G401 (cell line): ENCODE measurements at regions not wholly inside any gene's neighbourhood (a gene's known extent, or its start where the extent isn't known, plus 50 kb on each side); places are given as distances from the start of the nearest gene placed in this dataset.

Experiments used
- DNase-seq: peaks from one replicate; pipeline ENCODE4 v3.0.0-alpha.2; 2015; ENCODE audit warnings: low spot score
- in situ Hi-C: cut with HindIII; loops from 2 replicates; pipeline ENCODE4 v1.10.0; 2016; ENCODE audit warnings: low sequenced_read_pairs, mixed read lengths

DNA sequence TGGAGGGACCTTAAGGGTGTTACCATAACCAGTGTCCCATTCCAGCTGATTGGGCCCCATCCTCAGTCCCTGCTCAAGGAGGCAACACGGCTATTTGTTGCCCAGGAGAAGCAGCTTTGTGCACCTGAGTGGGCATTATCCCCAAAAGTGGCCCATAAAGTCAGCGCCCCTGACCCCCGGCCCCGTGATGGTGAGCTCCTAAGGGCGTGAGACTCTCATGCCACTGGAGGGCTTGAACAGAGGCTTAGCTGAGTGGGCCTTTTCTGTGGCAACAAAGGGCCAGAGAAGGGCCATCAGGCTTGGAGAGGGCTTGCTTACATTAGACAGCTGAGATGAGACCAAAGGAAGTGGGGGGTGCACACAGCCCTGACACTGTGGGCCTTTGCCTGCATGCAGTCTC, 99.2 kb upstream of the RAB6C start:
- DNase-seq = no peak

DNA sequence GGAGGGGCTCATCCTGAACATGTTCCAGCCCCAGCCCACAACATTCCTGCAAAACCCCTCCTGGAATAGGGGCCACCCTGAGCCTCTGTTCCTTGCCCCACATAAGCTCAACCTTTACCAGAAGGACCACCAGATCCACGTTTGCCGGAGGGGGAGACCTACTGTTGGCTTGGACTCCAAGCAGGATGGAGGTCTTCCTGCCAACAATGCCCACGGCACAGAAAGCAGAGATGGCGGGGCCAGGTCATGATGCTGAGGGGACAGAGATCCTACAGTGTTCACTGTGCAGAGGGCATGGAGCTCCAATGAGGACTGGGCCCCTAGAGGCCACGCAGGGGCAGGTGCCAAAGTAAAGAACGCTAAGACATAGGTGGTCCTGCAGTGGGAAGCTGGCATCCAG, 98.5 kb upstream of the RAB6C start:
- no peak for DNase-seq
- in situ Hi-C loops = no loop called here

More for the DNA sequence above, 99.2 kb upstream of the RAB6C start:
- in situ Hi-C loops = no loop called here

DNA sequence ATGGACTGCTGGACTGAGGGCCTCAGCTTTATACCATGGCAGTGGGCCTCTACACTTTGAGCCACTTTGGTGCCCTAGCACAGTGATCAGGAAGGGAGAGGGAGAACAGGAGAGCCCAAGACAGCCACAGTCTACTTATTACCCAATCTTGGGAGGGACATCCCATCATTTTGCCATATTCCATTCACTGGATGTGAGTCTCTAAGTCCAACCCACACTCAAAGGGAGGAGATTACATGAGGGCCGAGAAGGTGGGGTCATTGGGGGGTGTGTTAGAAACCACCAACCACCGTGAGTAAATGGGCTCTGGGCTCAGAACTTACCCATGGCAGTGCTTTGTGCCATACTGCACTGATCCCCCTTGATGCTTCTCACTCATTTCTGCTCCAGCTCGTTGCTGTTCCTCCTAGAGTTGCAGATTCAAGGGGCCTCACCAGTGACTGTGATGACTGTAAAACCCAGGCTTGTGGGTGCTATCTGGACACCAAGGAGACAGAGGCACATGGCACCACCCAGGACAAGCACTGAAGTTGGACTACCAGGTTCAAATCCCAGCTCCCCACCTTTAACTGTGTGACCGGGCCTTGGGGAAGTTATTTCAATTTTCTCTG, 97.6 kb upstream of the RAB6C start:
- DNase-seq = no peak
- in situ Hi-C loops = no loop called here

DNA sequence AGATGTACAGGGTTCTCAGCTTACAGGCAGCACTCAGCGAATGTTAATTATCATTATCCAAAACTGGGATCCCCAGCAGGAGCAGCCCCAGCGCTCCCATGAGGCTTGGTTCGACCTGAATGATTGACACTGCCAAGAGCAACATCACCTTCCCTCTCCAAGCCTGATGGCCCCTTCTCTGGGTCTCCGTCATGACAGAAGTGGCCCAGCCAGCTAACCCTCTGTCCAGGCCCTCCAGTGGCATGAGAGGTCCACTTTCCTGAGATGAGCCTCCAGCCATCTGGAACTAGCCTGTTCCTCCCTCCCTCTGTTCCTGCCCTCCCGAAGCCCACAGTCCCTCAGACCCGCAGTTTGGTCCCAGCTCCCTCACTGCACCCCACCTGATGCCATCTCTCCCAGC, 97.0 kb upstream of the RAB6C start:
- in situ Hi-C loops = no loop called here
- no peak for DNase-seq

DNA sequence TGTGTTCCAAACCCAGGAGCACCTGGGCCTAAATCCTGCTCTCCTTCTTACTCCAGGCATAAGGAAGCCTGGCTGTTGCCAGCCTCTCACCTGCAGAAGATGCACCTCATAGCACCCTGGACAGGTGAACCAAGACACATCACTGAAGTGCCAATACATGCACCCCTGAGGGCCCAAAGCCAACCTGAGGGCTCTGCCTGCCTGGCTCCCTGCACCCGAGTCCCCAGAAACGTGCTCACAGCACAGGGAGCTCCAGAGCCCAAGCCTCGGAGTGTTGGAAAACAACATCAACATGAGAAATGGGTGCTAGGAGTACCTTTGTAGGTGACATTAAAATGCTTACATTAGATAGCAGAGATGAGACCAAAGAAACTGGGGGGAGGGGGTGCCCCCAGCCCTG, 96.3 kb upstream of the RAB6C start:
- DNase-seq = no peak
- in situ Hi-C loops = no loop called here

DNA sequence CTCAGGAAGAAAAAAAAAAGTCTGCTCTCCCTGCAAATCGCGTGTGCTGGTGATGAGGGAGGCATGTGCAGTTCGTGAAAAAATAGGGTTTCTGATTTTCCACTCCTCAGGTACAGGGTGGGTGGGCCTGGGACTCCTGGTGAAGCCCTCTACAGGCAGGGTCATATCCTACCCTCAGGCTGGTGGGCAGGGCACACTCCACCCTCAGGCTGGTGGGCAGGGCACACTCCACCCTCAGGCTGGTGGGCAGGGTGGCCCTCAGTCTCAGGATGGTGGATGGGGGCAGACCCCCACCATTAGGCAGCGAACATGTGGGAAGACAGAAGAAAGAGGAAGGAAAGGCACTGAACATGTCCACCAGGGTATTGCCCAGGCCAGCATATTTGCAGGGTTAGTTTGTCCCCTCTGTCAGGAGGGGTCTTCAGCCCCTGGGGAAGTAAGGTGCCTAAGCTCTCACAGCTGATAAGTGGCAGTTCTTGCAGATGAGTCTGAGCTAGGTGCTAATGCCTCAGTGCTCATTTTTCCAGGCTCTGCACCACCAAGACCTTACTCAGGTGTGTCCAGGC, 95.2 kb upstream of the RAB6C start:
- in situ Hi-C loops = no loop called here
- no peak for DNase-seq

DNA sequence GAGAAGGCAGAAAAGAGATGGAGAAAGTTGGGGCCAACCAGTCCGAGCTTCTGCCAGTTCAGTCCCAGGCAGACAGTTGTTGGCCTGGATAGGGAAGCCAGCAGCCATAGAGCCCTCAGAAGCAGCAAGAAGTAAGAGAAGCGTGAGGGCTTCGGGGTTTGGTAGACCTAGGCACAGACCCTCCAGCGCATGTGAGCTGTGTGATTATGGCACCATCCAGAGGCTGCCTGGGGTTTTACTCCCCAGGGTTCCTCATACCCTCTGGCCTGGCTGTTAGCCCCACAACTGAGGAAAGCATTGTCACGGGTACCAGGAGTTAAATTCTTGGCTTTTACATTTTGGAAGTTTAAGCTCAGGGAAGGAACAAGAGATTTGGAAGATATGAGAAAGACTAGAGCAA, 93.7 kb upstream of the RAB6C start:
- in situ Hi-C loops = no loop called here
- DNase-seq = no peak

DNA sequence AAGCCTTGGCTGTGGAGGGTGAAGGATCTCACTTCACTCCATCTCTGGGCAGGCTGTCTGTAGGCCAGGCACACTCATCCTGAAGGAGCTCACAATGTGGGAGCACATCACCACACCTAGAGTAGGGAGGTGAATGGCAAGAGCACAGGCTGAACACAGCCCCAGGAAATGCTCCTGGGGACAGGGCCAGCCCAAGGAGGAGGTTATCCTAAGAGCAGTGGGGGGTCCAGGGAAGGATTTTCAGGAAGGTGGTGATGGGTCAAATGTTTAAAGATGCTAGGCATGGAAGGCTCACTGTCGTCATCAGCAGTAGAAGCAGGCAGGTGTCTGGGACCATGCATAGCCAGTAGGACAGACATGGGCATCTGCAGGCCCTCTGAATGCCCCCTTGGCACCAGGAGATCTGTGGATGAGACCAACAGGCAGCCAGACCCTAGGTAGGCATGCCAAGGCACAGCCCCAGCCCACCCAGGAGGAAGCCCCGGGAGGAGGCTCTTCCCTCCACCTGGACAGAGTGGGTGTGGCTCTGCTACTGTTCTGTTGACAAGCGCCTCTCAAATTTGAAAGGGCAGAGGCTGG, 91.7 kb upstream of the RAB6C start:
- in situ Hi-C loops = no loop called here
- no peak for DNase-seq

DNA sequence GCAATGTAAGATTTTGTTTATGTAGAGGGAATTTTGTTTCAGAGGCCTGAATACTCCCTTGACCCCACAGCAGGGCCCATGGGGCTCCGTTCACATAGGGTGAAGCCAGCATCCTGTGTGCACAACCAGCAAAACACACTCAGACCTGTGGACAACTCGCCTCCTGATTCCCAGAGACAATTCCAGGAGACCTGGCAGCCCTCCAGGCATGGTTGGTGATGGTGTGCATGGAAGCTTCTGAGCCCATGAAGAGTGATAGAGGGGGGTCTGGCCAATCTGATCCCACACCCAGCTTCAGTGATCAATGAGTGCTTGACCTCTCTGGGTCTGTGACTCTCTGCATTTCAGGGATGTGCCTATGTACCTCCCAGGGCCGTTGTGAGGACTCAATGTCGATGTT, 91.0 kb upstream of the RAB6C start:
- in situ Hi-C loops = no loop called here
- DNase-seq = no peak

DNA sequence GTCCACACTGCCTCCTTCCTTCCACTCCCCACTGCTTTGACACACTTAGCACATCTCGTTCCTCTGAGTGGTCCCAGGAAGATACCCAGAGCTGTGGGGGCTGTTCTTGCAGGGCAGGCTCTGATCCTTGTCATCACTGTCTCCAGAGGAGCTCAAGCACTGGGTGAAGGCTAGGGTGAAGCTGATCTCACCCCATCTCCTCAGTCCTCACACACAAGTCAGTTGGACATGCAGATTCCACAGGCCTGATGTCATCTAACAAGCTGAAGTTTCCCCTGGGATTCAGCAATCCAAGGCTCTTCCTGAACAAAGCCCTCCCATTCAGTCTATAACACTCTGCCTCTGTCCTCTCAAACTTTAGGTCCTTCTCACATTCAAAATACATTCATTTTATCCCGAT, 90.6 kb upstream of the RAB6C start:
- DNase-seq = no peak
- in situ Hi-C loops = no loop called here

DNA sequence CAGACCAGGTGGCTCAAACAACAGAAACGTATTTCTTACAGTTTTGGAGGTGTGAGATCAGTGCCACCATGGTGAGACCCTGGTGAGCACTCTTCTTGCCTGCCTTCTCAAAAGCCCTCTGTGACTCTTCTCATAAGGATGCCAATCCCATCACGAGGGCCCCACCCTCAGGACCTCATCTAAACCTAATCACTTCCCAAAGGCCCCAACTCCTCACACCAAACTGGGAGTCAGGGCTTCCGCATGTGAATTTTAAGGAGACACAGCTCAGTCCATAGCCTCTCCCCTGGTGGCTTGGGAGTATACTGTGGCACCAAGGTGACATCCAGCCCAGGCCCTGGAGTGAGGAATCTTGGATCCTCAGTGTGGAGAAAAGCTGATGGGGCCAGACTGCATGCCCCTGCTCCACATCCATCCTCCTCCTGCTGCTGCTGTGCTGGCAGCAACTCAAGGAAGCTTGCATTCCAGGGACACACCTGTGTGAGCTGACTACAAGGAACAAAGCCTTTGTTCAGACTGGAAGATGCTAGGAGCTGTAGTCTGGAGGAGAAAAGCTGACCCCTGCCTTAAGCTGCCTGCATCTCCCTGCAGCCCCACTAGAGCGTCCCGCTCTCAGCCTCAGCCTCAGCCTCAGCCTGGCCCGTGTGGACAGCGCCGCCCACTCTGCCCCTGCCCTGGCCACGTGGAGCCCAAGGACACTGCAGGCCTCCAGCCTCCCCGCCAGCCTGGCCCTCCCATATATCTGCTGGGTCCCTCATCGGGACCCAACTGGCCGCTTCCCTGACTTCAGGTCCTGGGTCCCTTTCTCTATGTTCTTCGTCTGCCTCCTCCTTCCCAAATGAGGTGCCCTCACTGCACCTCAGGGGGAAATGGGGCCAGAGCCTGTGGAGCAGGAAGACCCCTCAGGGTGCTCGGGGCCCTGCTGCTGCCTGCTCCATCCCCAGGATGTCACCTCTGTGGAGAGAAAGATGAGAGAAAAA, 87.8 kb upstream of the RAB6C start:
- DNase-seq = no peak
- in situ Hi-C loops = no loop called here

DNA sequence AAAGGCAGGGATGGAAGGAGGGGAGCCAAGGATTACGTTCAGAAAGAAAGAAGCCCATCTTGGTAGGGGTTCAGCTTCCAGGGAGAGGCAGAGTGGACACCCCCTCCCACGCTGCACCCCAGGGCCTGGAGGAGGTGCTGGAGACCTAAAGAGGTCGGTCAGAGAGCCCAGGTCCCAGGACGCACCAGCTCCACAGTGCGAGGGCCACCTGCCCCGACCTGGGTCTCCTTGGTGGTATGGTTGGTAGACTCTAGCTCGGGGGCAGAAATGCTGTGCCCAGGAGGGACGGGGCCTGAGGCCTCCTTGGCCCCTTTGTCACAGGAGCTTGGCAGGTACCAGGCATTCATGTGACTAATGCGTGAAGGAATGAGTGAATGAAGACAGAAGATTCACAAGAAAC, 87.1 kb upstream of the RAB6C start:
- in situ Hi-C loops = no loop called here
- DNase-seq = no peak

DNA sequence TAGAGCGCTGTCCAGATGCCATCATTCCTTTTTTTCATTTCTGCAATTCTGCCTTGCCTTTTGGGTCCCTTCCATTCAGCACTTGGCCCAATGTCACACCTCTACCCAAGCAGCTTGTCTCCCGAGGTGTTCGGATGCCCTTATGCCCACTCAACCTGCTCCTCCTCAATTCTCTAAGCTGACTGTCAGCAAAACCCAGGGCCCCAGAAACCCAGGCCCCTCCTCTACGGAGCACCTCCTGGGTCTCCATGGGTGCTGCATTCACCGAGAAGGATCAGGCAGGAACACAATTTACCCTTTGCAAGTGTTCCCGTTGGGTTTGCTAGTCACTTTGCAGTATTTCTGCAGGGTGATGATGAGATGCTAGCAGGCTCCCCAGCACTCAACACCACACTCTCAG, 86.7 kb upstream of the RAB6C start:
- in situ Hi-C loops = no loop called here
- DNase-seq = no peak

DNA sequence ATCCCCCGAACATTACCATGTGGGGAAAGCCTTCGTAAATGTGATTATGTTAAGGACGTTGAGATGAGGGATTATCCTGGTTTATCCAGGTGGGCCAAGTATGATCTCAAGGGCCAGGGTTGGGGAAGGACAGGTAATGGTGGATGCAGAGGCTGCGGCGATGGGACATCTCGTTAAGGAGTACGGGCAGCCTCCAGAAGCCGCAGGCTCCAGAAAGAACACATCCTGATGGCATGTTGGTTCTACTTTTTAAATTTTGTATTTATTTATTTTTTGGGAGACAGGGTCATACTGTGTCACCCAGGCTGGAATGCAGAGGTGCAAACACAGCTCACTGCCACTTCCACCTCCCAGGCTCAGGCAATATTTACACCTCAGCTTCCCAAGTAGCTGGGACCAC, 86.2 kb upstream of the RAB6C start:
- no peak for DNase-seq
- in situ Hi-C loops = no loop called here

DNA sequence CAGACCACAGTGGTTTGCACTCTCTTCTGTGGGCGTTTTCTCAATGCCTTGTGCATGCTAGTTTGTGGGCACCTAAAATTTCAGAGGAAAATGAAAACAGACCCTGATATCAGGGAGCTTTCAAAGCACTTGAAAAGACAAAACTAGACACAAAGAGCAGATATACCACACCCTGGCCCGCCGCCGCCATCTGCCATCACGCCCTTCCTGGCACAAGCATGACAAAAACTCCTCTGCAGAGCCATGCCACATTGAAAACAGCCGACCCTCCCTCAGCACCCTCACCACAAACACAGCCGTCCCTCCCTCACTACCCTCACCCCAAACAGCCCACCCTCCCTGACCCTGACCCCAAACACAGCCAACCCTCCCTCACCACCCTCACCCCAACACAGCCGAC, 84.8 kb upstream of the RAB6C start:
- in situ Hi-C loops = no loop called here
- no peak for DNase-seq

DNA sequence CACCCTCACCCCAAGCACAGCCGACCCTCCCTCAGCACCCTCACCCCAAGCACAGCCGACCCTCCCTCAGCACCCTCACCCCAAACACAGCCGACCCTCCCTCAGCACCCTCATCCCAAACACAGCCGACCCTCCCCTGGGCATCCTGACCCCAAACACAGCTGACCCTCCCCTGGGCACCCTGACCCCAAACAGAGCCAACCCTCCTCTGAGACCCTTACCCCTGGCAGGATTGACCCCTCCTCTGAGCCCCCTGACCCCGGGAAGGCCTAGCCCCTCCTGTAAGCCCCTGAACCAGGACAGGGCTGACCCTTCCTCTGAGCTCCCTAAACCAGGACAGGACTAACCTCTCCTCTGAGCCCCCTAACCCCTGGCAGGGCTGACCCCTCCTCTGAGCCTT, 84.4 kb upstream of the RAB6C start:
- in situ Hi-C loops = no loop called here
- DNase-seq = no peak

DNA sequence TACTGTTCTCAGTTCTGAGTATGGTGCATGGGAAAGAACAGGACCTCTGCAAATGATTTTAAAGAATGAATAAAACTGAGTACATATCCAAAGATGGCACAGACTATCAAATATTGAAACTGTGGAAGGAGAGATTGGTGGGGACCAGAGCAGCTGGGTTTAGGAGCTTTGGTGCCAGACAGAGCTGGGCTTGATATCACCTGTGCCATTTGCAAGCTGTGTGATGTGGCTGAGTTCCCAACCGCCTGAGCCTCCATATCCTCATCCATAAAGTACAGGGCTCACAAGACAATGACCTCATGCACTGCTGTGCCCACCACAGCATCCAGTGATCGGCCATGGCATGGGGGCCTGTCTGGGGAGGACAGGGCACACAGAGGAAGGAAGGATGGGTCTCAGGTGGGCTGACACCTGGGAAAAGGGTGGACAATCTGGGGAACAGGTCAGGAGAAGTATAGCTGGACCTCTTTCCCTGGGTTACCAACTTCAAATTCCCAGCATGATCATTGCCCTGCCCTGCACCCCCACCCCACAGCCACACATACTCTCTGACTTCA, 83.9 kb upstream of the RAB6C start:
- DNase-seq = no peak
- in situ Hi-C loops = no loop called here

DNA sequence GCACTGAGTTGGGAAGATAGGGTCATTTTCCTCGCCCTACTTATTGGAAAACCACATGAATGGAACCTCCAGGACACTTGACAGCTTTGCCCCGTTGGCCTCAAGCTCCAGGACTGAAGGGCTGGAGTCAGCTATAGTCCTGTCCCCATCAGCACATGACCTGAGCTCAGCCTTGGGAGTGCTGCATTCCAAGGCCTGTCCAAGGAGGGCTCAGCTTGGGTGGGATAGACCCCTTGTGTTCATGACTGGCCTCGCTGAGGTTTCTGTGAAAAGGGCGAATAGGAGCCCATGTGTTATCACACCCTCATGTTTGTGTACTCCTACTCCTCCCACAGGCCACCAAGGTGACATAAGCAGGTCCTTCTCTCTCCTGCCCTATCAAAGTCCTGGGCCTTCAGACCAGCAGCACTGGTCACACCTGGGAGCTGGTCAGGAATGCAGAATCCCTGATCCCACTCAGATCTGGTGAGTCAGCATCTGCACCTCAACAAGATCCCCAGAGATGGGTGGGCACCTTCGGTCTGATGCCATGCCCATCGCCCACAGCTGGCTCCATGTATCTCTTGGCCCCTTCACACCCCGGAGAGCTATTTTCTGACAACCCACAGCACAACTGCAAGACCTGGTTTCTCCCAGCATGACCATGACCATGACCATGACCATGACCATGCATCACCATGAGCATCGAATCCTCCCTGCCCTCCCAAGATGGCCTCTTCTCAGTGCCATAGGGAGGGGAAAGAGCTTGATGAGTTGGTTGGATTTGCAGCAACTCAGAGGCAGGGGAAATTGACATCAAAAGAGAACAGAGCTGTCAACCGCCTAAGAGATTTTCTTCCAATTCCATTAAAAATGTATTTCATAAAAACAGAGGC, 83.0 kb upstream of the RAB6C start:
- in situ Hi-C loops = no loop called here
- DNase-seq = no peak
